IPS-NIHi11 (cell line): ENCODE measurements at regions not wholly inside any gene's neighbourhood (a gene's known extent, or its start where the extent isn't known, plus 50 kb on each side); places are given as distances from the start of the nearest gene placed in this dataset.

Experiments used
- DNase-seq: peaks from one replicate; pipeline ENCODE4 v3.0.0; 2012; ENCODE audit warnings: mixed read lengths, low spot score

DNA sequence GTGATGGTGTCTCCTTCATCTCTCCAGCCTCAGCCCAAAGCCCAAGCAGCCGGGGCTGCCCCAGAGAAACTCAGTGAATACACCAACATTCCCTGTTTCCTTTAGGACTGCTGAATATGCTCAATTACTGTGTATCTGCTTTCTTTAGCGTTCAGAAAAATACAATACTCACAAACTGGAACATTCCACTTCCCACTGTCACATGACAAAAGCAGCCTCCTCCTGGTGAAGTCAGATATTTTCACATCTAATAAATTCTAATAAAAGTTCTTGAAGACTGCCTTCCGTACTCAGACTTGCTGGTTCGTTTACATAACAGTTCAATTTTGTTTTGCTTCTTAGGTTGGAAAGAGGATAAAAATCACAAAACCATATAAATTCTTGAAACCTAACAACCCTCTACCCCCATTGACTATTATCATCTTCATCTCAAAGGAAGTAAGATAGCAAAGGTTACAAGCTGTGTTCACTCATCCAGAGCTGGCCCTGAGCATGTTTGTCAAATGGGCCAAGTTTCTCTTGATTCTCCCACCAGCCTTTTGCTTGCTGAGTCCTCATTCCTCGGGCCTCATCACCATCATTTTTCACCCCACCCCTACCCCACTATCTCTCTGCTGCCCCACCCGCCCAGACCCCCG lies 190.8 kb upstream of the HNRNPA3 start:
- DNase-seq, result no peak

- no peak for DNase-seq
These were observed 187.8 kb upstream of the HNRNPA3 start for GRCh38 chr2:177024765-177025164.

- no peak for DNase-seq
These were observed 186.3 kb upstream of the HNRNPA3 start for GRCh38 chr2:177026253-177026652.

DNA sequence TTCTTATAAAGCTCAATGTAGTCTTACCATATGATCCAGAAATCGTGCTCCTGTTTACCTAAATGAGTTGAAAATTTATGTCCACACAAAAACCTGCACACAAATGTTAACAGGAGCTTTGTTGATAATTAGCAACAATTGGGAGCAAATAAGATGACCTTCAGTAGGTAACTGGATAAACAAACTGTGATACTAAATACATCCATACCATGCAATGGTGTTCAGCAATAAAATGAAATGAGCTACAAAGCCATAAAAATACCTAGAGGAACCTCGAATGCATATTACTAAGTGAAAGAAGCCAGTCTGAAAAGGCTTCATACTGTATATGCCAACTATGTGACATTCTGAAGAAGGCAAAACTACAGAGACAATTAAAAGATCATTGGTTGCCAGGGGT lies 185.6 kb upstream of the HNRNPA3 start:
- no peak for DNase-seq

DNA sequence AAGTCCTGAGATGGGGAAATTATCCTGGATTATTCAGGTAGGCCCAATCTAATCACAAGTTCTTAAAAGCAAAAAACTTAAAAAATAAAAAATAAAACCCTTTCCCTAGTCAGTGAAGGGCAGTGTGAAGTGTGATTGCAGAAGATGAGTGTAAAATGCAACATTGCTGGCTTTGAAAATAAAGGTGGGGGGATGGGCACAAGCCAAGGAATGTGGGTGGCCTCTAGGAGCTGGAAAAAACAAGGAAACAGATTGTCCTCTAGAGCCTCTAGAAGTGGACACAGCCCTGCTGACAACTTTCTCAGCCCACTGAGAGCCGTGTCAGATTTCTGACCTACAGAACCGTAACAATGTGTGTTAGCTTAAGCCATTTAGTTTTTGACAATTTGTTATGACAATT lies 184.3 kb upstream of the HNRNPA3 start:
- no peak for DNase-seq

- no peak for DNase-seq
These were observed 183.5 kb upstream of the HNRNPA3 start for GRCh38 chr2:177029075-177029474.

GRCh38 chr2:177029501-177029900 lies 183.1 kb upstream of the HNRNPA3 start:
- peak; percentile 28 for DNase-seq

DNA sequence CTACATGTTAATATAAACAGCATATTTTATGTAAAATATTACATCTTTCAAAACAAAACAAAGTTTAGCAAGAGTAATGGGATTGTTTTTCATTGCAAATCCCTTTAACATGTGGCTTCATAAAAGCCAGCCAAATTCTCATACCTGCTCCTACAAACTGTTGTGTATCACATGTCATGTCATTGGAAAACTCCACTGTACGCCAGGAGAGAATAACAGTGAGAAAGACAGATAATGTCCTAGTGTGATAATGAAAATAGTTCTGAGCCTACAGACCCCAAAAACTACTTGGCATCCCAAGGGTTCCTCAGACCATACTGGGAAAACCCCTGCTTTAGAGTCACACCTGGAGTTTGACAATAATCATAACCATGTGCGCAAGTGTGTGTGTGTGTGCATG lies 182.7 kb upstream of the HNRNPA3 start:
- no peak for DNase-seq

DNA sequence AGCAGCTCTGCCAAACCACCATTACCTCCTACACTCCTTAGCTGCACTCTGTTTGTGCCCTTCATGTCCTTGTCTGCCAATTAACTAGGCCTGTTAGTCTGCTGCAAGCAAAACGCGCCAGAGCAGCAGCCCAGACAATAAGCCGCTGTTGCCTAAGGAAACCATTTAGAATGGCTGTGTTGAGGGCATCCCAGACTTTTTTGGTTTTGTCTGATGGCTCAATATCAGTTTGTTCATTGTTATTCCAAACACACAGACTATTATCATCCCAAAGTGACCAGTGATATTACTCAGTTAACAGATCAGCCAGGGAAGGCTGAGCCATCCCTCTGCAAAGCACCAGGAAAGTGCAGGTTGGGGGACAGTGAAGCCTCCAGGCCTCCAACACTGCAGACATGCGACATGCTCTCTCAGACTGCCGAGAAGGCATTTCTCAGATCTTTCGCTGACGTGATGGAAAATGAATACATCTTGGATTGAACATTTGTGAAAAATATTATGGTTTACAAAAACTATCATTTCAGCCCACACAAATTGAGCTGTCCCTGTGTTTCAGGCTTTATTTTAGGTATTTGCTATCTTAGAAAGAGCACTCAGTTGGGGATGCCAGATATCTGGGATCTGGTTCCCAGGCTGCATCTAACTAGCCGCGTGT lies 182.0 kb upstream of the HNRNPA3 start:
- no peak for DNase-seq

- DNase-seq, result no peak
These were observed 181.0 kb upstream of the HNRNPA3 start for GRCh38 chr2:177031438-177032180.

DNA sequence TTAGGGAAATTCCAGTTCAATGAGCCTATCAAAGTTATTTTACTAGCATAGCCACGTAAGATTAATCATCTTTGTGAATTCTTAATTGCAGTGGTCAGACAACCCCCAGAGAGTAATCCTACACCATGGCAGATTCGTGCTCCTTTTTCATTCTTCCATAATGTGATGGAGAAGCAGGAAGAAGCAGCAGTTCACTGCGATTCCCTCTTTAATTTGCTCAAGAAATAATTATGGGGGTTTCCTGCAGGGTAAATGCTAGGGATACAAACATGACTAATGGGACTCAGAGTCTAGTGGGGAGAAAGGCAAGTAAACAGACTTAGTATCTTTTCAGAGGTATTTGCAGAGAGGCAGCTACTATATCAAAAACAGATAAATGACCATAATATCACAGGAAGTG lies 175.8 kb upstream of the HNRNPA3 start:
- no peak for DNase-seq

GRCh38 chr2:177037569-177037968 lies 175.0 kb upstream of the HNRNPA3 start:
- DNase-seq, result no peak

DNA sequence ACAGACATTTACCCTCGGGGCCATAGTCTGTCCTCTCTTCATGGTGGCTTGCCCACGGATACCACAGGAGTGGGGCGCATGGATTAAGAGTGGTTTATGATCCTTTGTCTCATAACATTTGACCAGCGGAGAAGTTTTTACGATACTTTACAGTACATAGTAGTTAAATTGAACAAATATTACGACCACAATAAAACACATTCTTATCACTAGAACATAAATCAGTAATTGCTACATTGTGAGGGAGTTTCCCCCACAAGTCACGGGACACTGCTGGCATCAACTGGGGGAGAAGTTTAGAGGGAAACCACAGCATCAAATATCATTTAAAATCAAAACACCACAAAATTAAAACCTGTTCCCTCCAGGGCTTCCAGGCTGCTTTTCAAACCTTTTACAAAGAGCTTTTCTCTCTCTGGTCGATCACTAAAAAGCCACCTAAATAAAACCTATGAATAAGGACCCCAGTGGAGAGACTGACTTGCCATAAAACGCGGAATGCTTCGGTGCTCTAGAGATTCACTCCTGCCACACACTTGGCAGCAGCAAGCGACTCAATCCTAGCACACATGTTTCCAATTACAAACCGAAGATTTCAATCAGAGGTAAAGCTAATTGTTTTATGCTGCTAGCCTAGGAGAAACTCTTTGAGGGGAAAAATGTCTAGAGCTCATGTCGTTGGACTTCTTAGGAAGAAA lies 173.7 kb upstream of the HNRNPA3 start:
- no peak for DNase-seq

GRCh38 chr2:177042311-177042710 lies 170.3 kb upstream of the HNRNPA3 start:
- no peak for DNase-seq

DNA sequence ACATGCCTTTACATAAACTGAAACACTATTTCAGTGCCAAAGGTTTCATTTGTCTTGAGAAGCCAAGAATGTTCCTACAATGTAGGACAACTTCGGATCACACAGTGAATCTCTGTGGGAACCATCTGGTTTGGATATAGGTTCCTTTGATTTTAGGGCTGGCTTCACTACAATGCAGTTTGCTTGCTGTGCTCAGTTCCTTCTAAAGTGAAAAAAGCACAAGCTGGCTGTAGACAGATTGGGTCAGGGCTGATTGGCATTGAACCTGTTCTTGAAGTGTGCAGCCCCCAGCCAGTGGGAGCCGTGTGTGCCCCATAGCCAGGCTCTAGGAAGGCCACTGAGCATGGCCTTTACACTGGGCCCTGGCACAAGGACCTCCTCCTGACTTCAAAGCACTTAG lies 167.9 kb upstream of the HNRNPA3 start:
- no peak for DNase-seq

- no peak for DNase-seq
These were observed 163.6 kb upstream of the HNRNPA3 start for GRCh38 chr2:177048981-177049380.

- no peak for DNase-seq
These were observed 161.3 kb upstream of the HNRNPA3 start for GRCh38 chr2:177051278-177051677.

DNA sequence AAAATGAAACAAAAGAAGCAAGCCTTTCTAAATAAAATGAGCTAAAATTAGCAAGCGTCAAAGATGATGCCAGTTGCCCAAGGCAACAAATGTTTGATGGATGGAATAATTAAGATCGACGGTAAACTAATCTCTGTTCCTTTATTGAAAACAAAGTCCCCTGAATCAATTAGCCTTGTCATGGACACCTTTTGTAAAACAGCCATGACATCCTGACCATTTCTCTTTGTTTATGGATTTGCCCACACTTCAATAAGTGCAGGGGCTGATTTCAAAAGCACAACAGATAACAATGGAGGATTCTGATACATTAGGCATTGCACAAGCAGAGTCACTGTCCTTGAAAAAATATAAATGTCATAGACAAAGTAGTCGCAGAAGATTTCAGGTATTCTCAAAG lies 160.1 kb upstream of the HNRNPA3 start:
- DNase-seq, result no peak

DNA sequence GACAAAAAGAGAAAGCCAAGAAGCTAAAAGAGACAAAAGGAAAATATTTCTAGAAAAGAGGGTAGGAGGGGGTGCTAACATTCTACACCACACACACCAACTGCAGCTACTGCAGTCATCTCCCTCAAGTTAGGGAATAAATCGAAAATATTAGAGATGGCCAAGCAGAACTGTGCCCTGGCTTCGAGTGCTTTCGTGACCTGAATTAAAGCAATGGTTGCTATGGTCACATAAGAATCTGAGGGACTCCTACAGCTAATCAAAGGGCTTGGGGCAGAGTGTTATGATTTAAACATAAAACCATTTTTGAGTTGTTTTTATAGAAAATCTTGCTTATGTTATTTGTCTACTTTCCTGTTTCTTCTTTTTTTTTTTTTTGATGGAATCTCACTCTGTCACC lies 159.6 kb upstream of the HNRNPA3 start:
- DNase-seq, result no peak

DNA sequence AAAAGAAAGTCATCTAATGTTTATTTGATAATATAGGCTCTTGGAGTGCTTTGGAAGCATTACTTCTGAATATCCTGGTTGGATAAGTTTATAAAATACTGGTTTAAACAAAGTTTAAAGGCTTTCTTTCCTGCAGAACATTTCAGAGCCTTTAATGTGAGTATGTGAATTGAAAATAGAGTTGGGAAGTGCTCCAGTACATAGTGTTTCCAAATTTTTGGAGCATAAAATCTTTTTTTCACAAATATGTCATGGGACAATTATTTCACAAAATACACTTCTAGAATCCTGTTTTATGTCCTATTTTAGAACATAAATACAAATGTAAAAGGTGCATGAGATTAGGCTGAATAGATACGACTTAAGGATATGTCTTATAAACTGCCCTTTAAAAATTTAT lies 158.9 kb upstream of the HNRNPA3 start:
- no peak for DNase-seq

DNA sequence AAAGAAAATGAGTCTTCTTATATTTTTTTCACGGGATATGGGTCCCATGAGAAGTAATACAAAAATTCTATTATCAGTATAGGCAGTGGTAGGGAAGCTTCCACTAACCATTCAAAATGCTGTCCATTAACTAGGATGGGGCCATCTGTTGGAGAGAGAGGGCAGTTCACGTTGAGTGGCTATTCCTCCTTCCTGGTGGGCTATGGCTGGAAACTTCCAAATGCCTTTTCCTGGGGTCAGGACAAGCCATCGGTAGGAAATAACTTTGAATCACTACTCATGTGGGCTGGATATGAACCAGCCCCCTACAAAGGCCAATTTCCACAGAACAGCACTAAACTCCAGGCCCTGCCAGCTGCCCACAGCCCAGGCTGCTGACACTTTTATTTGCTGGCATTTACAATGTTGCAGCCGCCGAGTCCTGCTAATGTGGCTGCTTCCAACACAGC lies 156.1 kb upstream of the HNRNPA3 start:
- DNase-seq, result peak; percentile 51

DNA sequence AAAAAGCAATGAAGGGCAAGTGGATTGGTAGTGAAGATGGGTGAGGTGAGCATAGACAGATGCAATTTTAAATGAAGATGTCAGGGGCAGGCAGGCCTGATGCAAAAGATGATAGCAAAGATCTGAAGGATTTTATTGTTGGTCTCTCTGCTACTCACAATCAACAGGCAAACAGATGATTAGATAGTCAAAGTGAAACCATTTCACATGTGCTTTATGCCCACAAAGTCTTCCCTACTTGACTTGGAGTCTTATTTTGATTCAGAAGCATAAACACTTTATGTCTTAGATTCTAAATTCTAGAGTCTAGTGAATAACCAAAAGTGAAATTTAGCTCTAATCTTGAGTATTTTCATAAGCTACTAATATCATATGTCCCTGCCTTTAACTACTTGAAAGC lies 153.8 kb upstream of the HNRNPA3 start:
- DNase-seq, result no peak

- no peak for DNase-seq
These were observed 153.3 kb upstream of the HNRNPA3 start for GRCh38 chr2:177059293-177059692.
